ENCODE measurements at regions not wholly inside any gene's neighbourhood (a gene's known extent, or its start where the extent isn't known, plus 50 kb on each side); places are given as distances from the start of the nearest gene placed in this dataset.

DNA sequence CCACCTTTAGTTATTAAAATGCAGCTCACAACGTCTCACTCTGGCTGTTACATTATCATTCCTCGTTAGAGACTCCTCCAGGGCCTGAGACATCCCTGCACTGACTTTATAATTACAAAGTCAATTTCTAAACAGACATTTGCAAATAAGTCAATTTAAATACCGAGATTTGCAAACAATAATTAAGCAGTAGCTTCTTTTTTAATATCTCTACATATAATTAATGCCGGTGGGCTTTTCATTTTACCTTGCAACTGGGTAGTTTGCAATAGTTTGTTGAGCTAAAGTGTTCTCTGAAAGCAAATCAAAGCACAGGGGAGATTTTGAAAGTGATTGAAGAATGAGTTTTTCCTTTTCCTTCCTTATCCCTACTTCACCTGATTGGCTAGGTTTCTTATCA is 154.4 kb downstream of the TLR4 start:
- no peak for TF ChIP-seq Cebpa-rat (IDR thresholded peaks at IDR 0.05)
- Histone ChIP-seq H3K27me3 (no peaks in the 10 kb centered on the region), H3K27ac (no peak overlapping the region), H4K20me1 (no peaks in the 10 kb centered on the region), H3K9ac (no peak overlapping the region), H3K4me2 (no peak overlapping the region), H3K4me1 (no peaks in the 10 kb centered on the region), H3K36me3 (no peaks in the 10 kb centered on the region), H3K9me3 (no peaks in the 10 kb centered on the region), H3K4me3 (no peak overlapping the region)

DNA sequence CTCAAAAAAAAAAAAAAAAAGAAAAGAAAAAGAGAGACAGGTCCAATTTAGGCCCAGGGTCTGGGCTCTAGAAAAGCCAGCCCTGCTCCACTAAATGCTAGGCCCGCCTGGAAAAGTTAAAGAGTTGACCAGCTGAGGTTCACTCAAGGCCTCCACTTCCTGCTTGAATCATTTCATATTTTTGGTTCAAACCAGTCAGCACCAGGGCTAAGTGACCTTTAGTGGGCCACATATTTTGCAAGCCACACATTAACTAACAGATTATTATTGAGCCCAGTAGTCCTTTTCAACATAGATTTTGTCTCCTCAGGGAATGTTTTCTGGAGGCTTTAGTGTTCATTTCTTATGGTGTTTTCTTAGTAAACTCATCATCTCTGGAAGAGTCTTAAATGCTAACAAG is 156.6 kb downstream of the TLR4 start:
- Histone ChIP-seq H3K9me3 (no peaks in the 10 kb centered on the region), H3K27ac (no peak overlapping the region), H3K4me2 (no peak overlapping the region), H3K4me1 (no peaks in the 10 kb centered on the region), H3K4me3 (no peak overlapping the region), H3K27me3 (no peaks in the 10 kb centered on the region), H3K9ac (no peak overlapping the region), H4K20me1 (no peaks in the 10 kb centered on the region), H3K36me3 (no peaks in the 10 kb centered on the region)
- TF ChIP-seq Cebpa-rat (IDR thresholded peaks at IDR 0.05) = no peak

DNA sequence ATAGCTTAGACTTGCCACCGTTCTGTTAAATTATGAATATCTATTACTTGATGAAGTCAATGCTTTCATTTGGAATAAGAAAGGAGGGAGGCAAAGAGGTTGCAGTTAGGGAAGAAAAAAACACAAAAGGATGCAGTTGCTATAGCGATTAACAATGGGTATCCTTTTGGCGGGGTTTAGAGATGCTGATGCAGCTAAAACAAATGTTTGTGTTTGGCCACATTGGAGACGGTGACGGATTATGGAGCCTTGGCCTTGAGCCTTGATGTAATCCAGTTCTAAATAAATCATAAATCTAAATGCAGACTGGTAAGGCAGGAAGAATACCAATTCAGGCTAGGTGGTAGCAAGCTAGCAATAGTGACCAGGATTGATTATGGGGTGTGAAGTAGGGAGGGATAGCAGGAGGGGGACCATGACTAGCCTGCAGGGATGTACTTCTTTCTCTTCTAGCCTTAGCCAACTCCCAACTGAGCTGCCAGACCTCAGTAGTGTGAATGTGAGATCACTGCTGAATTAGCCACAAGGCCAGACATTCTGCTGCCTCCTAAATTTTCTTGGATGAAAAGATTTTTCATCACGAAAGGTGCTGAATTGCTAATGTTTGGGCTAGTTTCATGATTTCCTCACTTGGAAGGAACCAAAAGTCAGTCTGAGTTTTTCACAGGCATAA is 160.3 kb downstream of the TLR4 start:
- Histone ChIP-seq H3K27ac (no peak overlapping the region), H3K4me2 (no peak overlapping the region), H3K9me3 (no peaks in the 10 kb centered on the region), H3K4me1 (no peaks in the 10 kb centered on the region), H3K27me3 (no peaks in the 10 kb centered on the region), H3K36me3 (no peaks in the 10 kb centered on the region), H4K20me1 (no peaks in the 10 kb centered on the region), H3K4me3 (no peak overlapping the region), H3K9ac (no peak overlapping the region)
- TF ChIP-seq Cebpa-rat (IDR thresholded peaks at IDR 0.05) = no peak

DNA sequence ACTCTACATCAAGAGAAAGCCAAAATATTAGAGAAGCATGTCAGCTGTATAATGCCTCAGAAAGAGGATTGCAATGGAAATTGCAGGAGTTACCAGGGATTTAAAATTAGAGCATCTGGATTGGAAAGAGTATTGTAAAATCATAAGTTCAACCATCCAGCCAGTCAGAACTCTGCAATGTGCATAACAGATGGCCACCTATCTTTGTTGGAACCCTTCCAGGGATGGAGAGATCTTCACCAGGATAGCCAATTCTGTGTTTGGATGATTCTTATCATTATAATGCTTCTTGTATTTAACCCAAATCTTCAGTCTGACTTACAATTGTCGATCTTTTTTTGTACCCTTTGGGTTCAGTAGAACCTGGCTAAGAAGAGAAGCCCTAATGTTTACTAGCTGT is 164.4 kb downstream of the TLR4 start:
- Histone ChIP-seq H3K9ac (no peak overlapping the region), H3K4me2 (no peak overlapping the region), H3K9me3 (no peaks in the 10 kb centered on the region), H3K4me3 (no peak overlapping the region), H4K20me1 (no peaks in the 10 kb centered on the region), H3K27me3 (no peaks in the 10 kb centered on the region), H3K36me3 (no peaks in the 10 kb centered on the region), H3K27ac (no peak overlapping the region), H3K4me1 (no peaks in the 10 kb centered on the region)
- TF ChIP-seq Cebpa-rat (IDR thresholded peaks at IDR 0.05) = no peak

DNA sequence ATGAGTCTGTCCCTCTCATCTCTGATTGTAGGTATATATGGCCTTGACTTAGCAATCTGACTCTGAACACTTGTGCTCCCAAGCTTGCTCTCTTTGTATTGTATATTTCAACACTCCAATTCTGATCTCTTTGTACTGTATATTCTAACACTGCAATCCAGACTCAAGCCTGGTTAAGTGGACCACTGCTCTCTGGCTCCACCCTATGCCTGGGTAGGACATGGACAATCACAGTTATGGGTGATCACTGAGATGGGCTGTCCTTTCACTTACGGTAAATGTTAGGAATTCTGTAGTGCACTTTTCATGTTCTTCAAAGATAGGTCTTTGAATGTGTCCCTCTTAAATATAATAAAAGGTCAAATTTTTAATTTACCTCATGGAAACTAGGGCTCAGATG is 165.1 kb downstream of the TLR4 start:
- Histone ChIP-seq H3K4me2 (no peak overlapping the region), H3K4me1 (no peaks in the 10 kb centered on the region), H3K36me3 (no peaks in the 10 kb centered on the region), H3K4me3 (no peak overlapping the region), H3K9me3 (no peaks in the 10 kb centered on the region), H3K9ac (no peak overlapping the region), H3K27ac (no peak overlapping the region), H4K20me1 (no peaks in the 10 kb centered on the region), H3K27me3 (no peaks in the 10 kb centered on the region)
- no peak for TF ChIP-seq Cebpa-rat (IDR thresholded peaks at IDR 0.05)

DNA sequence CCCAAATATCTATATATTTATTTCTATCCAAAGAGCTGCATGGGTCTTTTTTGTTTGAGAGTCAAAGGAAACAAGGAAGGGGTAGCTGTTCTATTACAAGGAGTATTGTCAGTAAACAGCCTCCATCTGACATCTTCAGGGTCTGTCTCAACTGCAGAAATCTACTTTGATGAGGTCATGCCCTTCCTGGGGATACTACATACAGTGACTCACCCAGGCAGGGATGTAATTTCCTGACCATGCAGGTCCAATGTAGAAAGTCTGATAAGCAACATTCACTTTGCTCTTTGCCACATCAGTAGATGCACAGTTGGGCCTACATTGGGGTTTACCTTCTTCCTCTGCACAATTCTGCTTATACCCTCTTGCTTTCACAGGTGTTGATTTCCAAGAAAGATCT is 165.5 kb downstream of the TLR4 start:
- Histone ChIP-seq H3K36me3 (no peaks in the 10 kb centered on the region), H3K9ac (no peak overlapping the region), H4K20me1 (no peaks in the 10 kb centered on the region), H3K4me2 (no peak overlapping the region), H3K27ac (no peak overlapping the region), H3K4me1 (no peaks in the 10 kb centered on the region), H3K4me3 (no peak overlapping the region), H3K27me3 (no peaks in the 10 kb centered on the region), H3K9me3 (no peaks in the 10 kb centered on the region)
- TF ChIP-seq Cebpa-rat (IDR thresholded peaks at IDR 0.05) = no peak

DNA sequence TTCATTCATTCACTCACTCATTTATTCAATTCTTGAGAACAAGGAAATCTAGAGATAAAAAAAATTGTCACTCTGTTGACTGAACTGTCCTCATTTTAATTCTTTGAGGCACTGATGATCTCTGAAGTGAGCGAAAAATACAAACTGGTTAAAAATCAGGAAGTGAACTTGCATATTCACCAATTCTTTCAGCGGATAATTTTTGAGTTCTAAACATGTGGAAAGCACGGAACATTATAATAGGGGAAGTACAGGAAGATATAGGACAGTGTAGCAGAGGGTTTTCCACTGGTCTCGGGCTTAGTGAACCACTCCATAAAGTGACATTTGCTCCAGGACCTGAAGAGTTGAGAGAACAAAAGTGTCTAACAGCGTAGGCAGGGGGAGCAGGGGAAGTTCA is 169.5 kb downstream of the TLR4 start:
- no peak overlapping the region for H3K4me2 ChIP-seq
- no peaks in the 10 kb centered on the region for H3K9me3 ChIP-seq
- no peak overlapping the region for H3K4me3 ChIP-seq
- no peak overlapping the region for H3K27ac ChIP-seq
- H3K36me3 ChIP-seq = no peaks in the 10 kb centered on the region
- no peak overlapping the region for H3K9ac ChIP-seq
- no peaks in the 10 kb centered on the region for H3K4me1 ChIP-seq
- TF ChIP-seq Cebpa-rat (IDR thresholded peaks at IDR 0.05) = no peak
- no peaks in the 10 kb centered on the region for H3K27me3 ChIP-seq
- no peaks in the 10 kb centered on the region for H4K20me1 ChIP-seq

DNA sequence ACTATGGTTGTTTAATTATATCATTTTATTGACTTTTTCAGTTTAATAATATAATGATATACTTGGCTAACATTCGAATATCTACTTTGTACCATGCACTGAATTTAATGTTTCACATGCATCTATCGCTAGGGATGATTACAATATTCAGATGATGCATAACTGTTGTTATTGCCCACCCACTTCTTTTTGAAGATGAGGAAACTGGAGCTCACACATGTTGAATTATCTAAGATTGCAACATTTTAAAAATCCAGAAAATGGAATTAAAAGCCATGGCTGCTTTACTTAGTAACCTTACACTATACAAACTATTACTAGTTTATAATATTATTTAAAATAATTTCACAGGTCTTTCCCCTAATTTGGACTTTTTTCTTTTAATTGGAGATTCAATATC is 171.7 kb downstream of the TLR4 start:
- no peak overlapping the region for H3K27ac ChIP-seq
- no peak overlapping the region for H3K4me3 ChIP-seq
- TF ChIP-seq Cebpa-rat (IDR thresholded peaks at IDR 0.05) = no peak
- no peaks in the 10 kb centered on the region for H3K27me3 ChIP-seq
- no peak overlapping the region for H3K4me2 ChIP-seq
- H3K9ac ChIP-seq = no peak overlapping the region
- no peaks in the 10 kb centered on the region for H3K4me1 ChIP-seq
- no peaks in the 10 kb centered on the region for H3K36me3 ChIP-seq
- H3K9me3 ChIP-seq = no peaks in the 10 kb centered on the region
- no peaks in the 10 kb centered on the region for H4K20me1 ChIP-seq

DNA sequence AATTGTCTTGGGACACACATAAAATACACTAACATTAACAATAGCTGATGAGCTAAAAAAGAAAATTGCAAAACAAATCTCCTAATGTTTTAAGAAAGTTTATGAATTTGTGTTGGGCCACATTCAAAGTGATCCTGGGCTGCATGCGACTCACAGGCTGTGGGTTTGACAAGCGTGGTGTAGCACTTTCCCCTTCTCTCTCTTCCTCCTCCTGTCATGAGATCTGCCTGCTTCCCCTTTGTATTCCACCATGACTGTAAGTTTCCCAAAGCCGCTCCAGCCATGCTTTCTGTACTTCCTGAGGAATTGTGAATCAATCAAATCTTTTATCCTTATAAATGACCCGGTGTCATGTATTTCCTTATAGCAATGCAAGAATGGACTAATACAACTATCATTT is 178.0 kb downstream of the TLR4 start:
- Histone ChIP-seq H3K27me3 (no peaks in the 10 kb centered on the region), H3K4me2 (no peak overlapping the region), H3K36me3 (no peaks in the 10 kb centered on the region), H3K9me3 (no peaks in the 10 kb centered on the region), H4K20me1 (no peaks in the 10 kb centered on the region), H3K27ac (no peak overlapping the region), H3K4me1 (no peaks in the 10 kb centered on the region), H3K4me3 (no peak overlapping the region), H3K9ac (no peak overlapping the region)
- TF ChIP-seq Cebpa-rat (IDR thresholded peaks at IDR 0.05) = no peak

DNA sequence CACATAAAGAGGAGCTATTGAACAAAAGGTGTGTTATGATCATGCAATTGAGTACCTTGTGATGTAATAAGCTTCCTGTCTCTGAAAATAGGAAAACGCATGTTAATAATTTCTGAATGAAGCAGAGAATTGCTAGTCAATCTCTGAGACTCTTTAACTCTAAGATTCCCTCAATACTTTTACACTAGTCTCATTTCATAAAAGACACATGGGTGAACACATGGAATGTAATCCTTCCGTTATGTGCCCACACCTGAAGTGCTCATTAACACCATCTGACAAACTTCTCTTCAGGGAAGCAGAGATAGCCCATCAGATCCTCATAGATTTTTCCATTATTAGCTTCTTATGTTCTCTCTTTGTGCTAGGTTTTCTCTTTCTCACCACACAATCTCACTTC is 182.4 kb downstream of the TLR4 start:
- Histone ChIP-seq H3K9me3 (no peaks in the 10 kb centered on the region), H3K4me1 (no peaks in the 10 kb centered on the region), H3K27ac (no peak overlapping the region), H3K4me2 (no peak overlapping the region), H4K20me1 (no peaks in the 10 kb centered on the region), H3K9ac (no peak overlapping the region), H3K36me3 (no peaks in the 10 kb centered on the region), H3K4me3 (no peak overlapping the region), H3K27me3 (no peaks in the 10 kb centered on the region)
- TF ChIP-seq Cebpa-rat (IDR thresholded peaks at IDR 0.05) = no peak

DNA sequence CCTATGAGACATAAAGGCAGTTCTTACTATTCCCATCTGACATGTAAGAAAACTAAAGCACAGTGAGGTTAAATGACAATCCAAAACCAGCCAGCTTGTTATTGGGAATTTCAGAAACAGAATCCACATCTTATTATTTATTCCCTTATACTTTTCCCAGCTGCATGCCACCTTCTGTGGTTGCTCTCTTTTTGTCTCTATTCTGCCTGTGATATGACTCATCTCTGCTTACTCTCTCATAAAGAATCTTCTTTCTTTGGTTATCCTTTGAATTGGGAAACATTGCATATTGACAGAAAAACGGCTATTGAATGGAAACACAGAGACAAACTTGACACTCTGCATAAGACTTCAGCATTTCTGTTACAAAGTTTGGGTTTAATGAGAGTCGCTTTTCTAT is 183.2 kb downstream of the TLR4 start:
- no peaks in the 10 kb centered on the region for H3K36me3 ChIP-seq
- no peak overlapping the region for H3K9ac ChIP-seq
- H3K4me2 ChIP-seq = no peak overlapping the region
- no peaks in the 10 kb centered on the region for H3K27me3 ChIP-seq
- no peak overlapping the region for H3K27ac ChIP-seq
- no peak for TF ChIP-seq Cebpa-rat (IDR thresholded peaks at IDR 0.05)
- no peaks in the 10 kb centered on the region for H4K20me1 ChIP-seq
- no peaks in the 10 kb centered on the region for H3K4me1 ChIP-seq
- no peaks in the 10 kb centered on the region for H3K9me3 ChIP-seq
- no peak overlapping the region for H3K4me3 ChIP-seq
